Ovary (tissue), 7 donors: ENCODE measurements at regions not wholly inside any gene's neighbourhood (a gene's known extent, or its start where the extent isn't known, plus 50 kb on each side); places are given as distances from the start of the nearest gene placed in this dataset.

Experiments
- DNase-seq, 5 donors: peaks; one replicate each; pipeline ENCODE4 v3.0.0-alpha.2; 2019 to 2020
- H3K27ac ChIP-seq, 2 donors: fragments of 200-600 bp; one replicate each; pipeline versions ENCODE4 v1.5.1 to v1.8.0; 2019 to 2022
- H3K27me3 ChIP-seq: fragments of 200-600 bp; one replicate; pipeline ENCODE4 v1.8.0; 2022
- H3K36me3 ChIP-seq: fragments of 200-600 bp; sonication (generic); one replicate; pipeline ENCODE4 v1.5.1; 2019
- H3K4me1 ChIP-seq: one replicate; pipeline ENCODE4 v1.8.1; 2013; ENCODE audit warnings: mild to moderate bottlenecking, moderate library complexity; ENCODE audit not compliant: insufficient read depth
- H3K4me3 ChIP-seq: fragments of 200-600 bp; sonication (generic); one replicate; pipeline ENCODE4 v1.5.1; 2017
- H3K9me3 ChIP-seq, 2 donors: fragments of 200-600 bp in 1 of 2; sonication (generic) in 1 of 2; one replicate each; pipeline versions ENCODE4 v1.5.1 to v1.8.1; 2013 to 2019; ENCODE audit warnings: mild to moderate bottlenecking in 1 of 2, moderate library complexity in 1 of 2
- CTCF ChIP-seq, 3 donors: fragments of 450-650 bp in 2 of 3; fragments of 200-600 bp in 1 of 3; IDR thresholded peaks; one replicate each; pipeline versions ENCODE4 v1.5.1 to v1.8.0; 2016 to 2022; ENCODE audit warnings: antibody characterized with exemption in 3 of 3, mild to moderate bottlenecking in 1 of 3
- EP300 ChIP-seq: sonication (generic); formaldehyde crosslinking; IDR thresholded peaks from one replicate; pipeline ENCODE4 v1.6.1; 2017; ENCODE audit warnings: antibody characterized with exemption
- POLR2A ChIP-seq: fragments of 450-650 bp; IDR thresholded peaks from one replicate; pipeline ENCODE4 v1.6.1; 2017; ENCODE audit warnings: antibody characterized with exemption, mild to moderate bottlenecking, moderate library complexity
- WGBS, 3 donors: extraction: QIAGEN DNeasy Blood & Tissue Kit in 1 of 3; methylation state at CpG; one replicate each; pipeline versions ENCODE4 v1.1.5 to v1.1.7; 2013 to 2017; 5-methylcytosine and 5-hydroxymethylcytosine counted together
- intact Hi-C, 4 donors: fragments of 100-400 bp; cut with DNase I; formaldehyde crosslinking; loops; one replicate each; pipeline versions ENCODE4 v1.11.0 to v1.15.1; 2022 to 2023
- donor health status: DM: no; HTN: no; CAD: no; lungs with moderate emphysema.
- donor health status: DM: no; HTN: no; CAD: no.
- donor health status: Bipolar disorder and iron deficiency.
- donor health status: DM: no; HTN: no; CAD: no.
- donor health status: DM: yes; HTN: yes; CAD: no.

DNA sequence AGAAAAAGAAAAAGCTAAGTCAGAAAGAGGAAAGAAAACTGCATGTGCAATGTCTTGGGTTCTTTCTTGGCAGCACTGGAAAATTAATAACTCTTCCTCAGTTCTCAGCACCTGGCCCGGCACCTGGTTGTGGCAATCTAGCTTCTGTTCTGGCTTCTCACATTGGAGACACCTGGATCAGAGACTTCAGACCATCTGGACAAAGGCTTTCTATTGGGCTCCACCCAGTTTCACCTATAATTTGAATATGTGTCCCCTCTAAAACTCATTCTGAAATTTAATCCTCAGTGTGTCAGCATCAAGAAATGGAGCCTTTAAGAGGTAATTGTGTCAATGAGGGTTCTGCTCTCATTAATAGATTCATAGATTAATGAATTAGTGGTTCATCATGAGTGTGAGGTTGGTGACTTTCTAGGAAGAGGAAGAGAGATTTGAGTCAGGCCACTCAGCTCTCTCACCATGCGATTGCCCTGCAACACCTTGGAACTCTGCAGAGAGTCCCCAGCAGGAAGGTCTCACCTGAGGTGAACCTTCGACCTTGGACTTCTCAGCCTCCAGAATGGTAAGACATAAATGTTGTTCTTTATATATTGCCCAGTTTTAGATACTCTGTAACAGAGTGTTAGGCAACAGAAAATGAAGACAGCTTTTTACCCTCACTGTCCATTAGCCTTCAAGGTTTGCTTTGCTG, 679.9 kb downstream of the NTRK3 start:
- Histone ChIP-seq H3K4me3 (no peak overlapping the region), H3K9me3 (no peaks in the 10 kb centered on the region), H3K27ac (no peak overlapping the region), H3K27me3 (no peaks in the 10 kb centered on the region), H3K4me1 (no peaks in the 10 kb centered on the region), H3K36me3 (no peaks in the 10 kb centered on the region)
- 64 to 85% (median 68%) methylated on average over 3 of the region's 3 CpGs for WGBS, 3 donors
- TF ChIP-seq EP300 (no peak), POLR2A (no peak), CTCF (IDR thresholded peaks at IDR 0.05) (no peak)
- intact Hi-C loops, result no loop called here
- no peak for DNase-seq

DNA sequence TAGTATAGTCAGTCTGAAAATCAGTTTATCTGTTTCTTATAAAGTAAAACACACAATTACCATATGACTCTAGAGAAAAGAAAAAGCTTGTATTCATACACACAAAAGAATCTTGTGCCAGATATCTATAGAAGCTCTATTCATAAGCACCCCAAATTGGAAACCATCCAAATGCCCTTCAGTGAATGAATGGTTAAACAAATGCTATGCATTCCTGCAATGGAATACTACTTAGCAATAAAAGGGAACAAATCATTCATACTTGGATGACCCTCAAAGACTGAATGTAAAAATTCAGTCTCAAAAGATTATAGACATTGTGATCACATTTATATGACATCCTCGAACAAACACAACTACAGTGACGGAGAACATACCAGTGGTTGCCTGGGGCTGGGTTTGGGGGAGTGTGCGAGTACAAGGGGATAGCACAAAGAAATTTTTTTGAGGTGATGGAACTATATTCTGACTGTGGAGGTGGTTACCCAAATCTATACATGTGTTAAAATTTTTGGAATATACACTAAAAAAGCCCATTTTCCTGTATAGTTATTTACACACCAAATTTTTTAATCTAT, 680.6 kb downstream of the NTRK3 start:
- WGBS, 3 donors, result 87 to 93% (median 89%) methylated on average over 3 of the region's 3 CpGs

DNA sequence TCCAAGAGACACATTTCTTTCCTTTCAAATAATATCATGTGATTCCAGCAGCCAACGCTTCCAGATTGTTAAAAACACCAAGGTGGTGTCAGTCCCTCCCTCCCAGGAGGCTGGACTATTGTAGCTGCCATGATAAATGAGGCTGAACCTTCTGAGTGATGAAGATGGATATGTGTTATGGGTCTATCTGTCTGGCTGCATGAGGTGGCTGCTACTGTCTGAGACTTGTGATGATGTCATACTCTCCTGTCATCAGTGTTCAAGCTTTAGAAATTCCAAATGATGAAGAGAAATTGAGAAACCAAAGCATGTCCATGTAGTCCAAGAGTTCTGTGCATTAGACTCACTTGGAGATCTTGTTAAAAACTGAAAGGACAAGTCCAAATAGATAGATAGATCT, 683.0 kb downstream of the NTRK3 start:
- 35 to 65% (median 40%) methylated on average over 1 of the region's 1 CpG for WGBS, 3 donors
- no peaks in the 10 kb centered on the region for H3K27me3 ChIP-seq
- no peaks in the 10 kb centered on the region for H3K36me3 ChIP-seq
- H3K9me3 ChIP-seq, result no peaks in the 10 kb centered on the region
- no peak overlapping the region for H3K4me3 ChIP-seq
- no peaks in the 10 kb centered on the region for H3K4me1 ChIP-seq
- H3K27ac ChIP-seq, result no peak overlapping the region
- no peak for DNase-seq
- intact Hi-C loops, result no loop called here
- no peak for TF ChIP-seq CTCF (IDR thresholded peaks at IDR 0.05)

More for the DNA sequence above, 680.6 kb downstream of the NTRK3 start:
- Histone ChIP-seq H3K27ac (no peak overlapping the region), H3K27me3 (no peaks in the 10 kb centered on the region), H3K9me3 (no peaks in the 10 kb centered on the region), H3K4me1 (no peaks in the 10 kb centered on the region), H3K36me3 (no peaks in the 10 kb centered on the region), H3K4me3 (no peak overlapping the region)
- no peak for DNase-seq
- intact Hi-C loops, result no loop called here
- TF ChIP-seq EP300 (no peak), POLR2A (no peak), CTCF (IDR thresholded peaks at IDR 0.05) (no peak)

GRCh38 chr15:87573039-87573438, 683.5 kb downstream of the NTRK3 start:
- intact Hi-C loops, result no loop called here
- no peaks in the 10 kb centered on the region for H3K9me3 ChIP-seq
- no peak for TF ChIP-seq POLR2A
- no peak for TF ChIP-seq EP300
- TF ChIP-seq CTCF (IDR thresholded peaks at IDR 0.05), result no peak
- no peaks in the 10 kb centered on the region for H3K27me3 ChIP-seq
- H3K27ac ChIP-seq, result no peak overlapping the region
- no peaks in the 10 kb centered on the region for H3K4me1 ChIP-seq
- no peak for DNase-seq
- WGBS, 3 donors, result 62 to 69% (median 65%) methylated on average over 6 of the region's 6 CpGs
- H3K36me3 ChIP-seq, result no peaks in the 10 kb centered on the region
- no peak overlapping the region for H3K4me3 ChIP-seq
